Panc1 (cell line): ENCODE measurements at regions not wholly inside any gene's neighbourhood (a gene's known extent, or its start where the extent isn't known, plus 50 kb on each side); places are given as distances from the start of the nearest gene placed in this dataset.

Source experiments
- ATAC-seq: fragments of 200-7000 bp; cut with Tn5 transposase; 2 replicates; pipeline ENCODE4 v1.9.1; 2020; ENCODE audit warnings: mild to moderate bottlenecking, moderate library complexity
- BruUV-seq: library from RNA; stranded (reverse); fragments of 400-500 nt; replicated peaks from 2 replicates; lab custom pipeline; 2021; lab: Mats Ljungman, UMichigan
- CTCF ChIA-PET: fragments of 300-600 bp; sonication (Branson Sonifier 250); formaldehyde crosslinking; loops from one replicate; lab custom pipeline; 2022; ENCODE audit warnings: antibody characterized with exemption; lab: Charles Lee
- POLR2A ChIA-PET: fragments of 300-600 bp; sonication (Branson Sonifier 250); formaldehyde crosslinking; loops from one replicate; lab custom pipeline; 2022; ENCODE audit warnings: antibody characterized with exemption; lab: Charles Lee
- DNase-seq: peaks from one replicate; pipeline ENCODE4 v3.0.0-alpha.2; 2010; ENCODE audit warnings: low read depth, low spot score
- H3K27ac ChIP-seq: 2 replicates; pipeline ENCODE4 v1.5.1; 2011; ENCODE audit warnings: mild to moderate bottlenecking, low read length, inconsistent platforms
- H3K27me3 ChIP-seq: fragments of 200-500 bp; sonication (Bioruptor generic); 2 replicates; pipeline ENCODE4 v1.6.0; 2014; ENCODE audit warnings: low read length, inconsistent platforms; ENCODE audit not compliant: control insufficient read depth, insufficient read depth
- H3K36me3 ChIP-seq: fragments of 200-500 bp; sonication (Bioruptor generic); 2 replicates; pipeline ENCODE4 v1.5.1; 2014; ENCODE audit warnings: inconsistent platforms, mild to moderate bottlenecking, low read length, moderate library complexity; ENCODE audit not compliant: control insufficient read depth, insufficient read depth
- H3K4me1 ChIP-seq: 2 replicates; pipeline ENCODE4 v1.5.1; 2011; ENCODE audit warnings: inconsistent platforms, mild to moderate bottlenecking, low read length, moderate library complexity; ENCODE audit not compliant: control insufficient read depth, insufficient read depth
- H3K4me3 ChIP-seq, 2 experiments: 2 replicates each; pipeline ENCODE4 v1.5.1; 2011 to 2012; ENCODE audit warnings: low read depth in 2 of 2, low read length in 2 of 2, mild to moderate bottlenecking in 2 of 2, inconsistent platforms in 1 of 2, moderate library complexity in 1 of 2
- H3K9me3 ChIP-seq: fragments of 200-500 bp; sonication (Bioruptor generic); 2 replicates; pipeline ENCODE4 v1.5.1; 2014; ENCODE audit warnings: low read depth, mild to moderate bottlenecking, inconsistent platforms, low read length, moderate library complexity; ENCODE audit not compliant: control insufficient read depth, insufficient read depth
- CTCF ChIP-seq: fragments of 450-650 bp; IDR thresholded peaks from 2 replicates; pipeline ENCODE4 v1.5.1; 2017; ENCODE audit warnings: mild to moderate bottlenecking
- POLR2AphosphoS5 ChIP-seq: IDR thresholded peaks from 2 replicates; pipeline ENCODE4 v1.6.1; 2012; ENCODE audit warnings: mild to moderate bottlenecking, low read depth, low read length, moderate library complexity
- REST ChIP-seq, 2 experiments: IDR thresholded peaks; 2 replicates each; pipeline ENCODE4 v1.6.1; 2011 to 2012; ENCODE audit warnings: low read depth in 2 of 2, control low read depth in 1 of 2, low read length in 1 of 2, mild to moderate bottlenecking in 1 of 2, moderate library complexity in 1 of 2; ENCODE audit not compliant: insufficient read depth in 1 of 2
- SIN3A ChIP-seq: IDR thresholded peaks from 2 replicates; pipeline ENCODE4 v1.6.1; 2012; ENCODE audit warnings: low read depth, mild to moderate bottlenecking, low read length, moderate library complexity, borderline replicate concordance; ENCODE audit not compliant: insufficient read depth
- TCF7L2 ChIP-seq: IDR thresholded peaks from 2 replicates; pipeline ENCODE4 v1.6.1; 2011; ENCODE audit warnings: mild to moderate bottlenecking, low read depth, low read length, inconsistent platforms
- in situ Hi-C: cut with HindIII; loops from 2 replicates; pipeline ENCODE4 v1.10.0; 2016; ENCODE audit warnings: low sequenced_read_pairs, low pct_unique_long_range_greater_than_20kb
- intact Hi-C: fragments of 100-400 bp; cut with micrococcal nuclease; formaldehyde crosslinking; loops from one replicate; pipeline ENCODE4 v1.10.0; 2022; ENCODE audit not compliant: unreplicated experiment

- H3K27me3 ChIP-seq, result no peaks in the 10 kb centered on the region
- ChIA-PET POLR2A (interaction anchor here (0.5 kb wide), 1 partner anchor 276 kb away, joined by 5 read pairs; no protein-coding TSS in a partner anchor), CTCF (no interaction called here)
- H3K27ac ChIP-seq, result no peak overlapping the region
- TF ChIP-seq POLR2AphosphoS5, result no peak
- TF ChIP-seq REST (IDR thresholded peaks at IDR 0.05; ENCODE audit: insufficient read depth in 1 of 2, low read depth in 2 of 2, low read length in 1 of 2), result no peak
- no peak for TF ChIP-seq SIN3A
- TF ChIP-seq CTCF, result no peak
- TF ChIP-seq TCF7L2, result no peak
- in situ Hi-C loops, result no loop called here
- intact Hi-C loops, result no loop called here
- H3K36me3 ChIP-seq, result no peaks in the 10 kb centered on the region
- no peaks in the 10 kb centered on the region for H3K4me1 ChIP-seq
- DNase-seq, result no peak
- BruUV-seq, result no TSS peak
- H3K9me3 ChIP-seq, result no peaks in the 10 kb centered on the region
- ATAC-seq, result no peak
- no peak overlapping the region for H3K4me3 ChIP-seq
These were observed 664.2 kb upstream of the CPEB2 start for GRCh38 chr4:14337892-14338584.

GRCh38 chr4:14338585-14339265, 663.6 kb upstream of the CPEB2 start:
- no peak for TF ChIP-seq SIN3A
- no peak for TF ChIP-seq POLR2AphosphoS5
- TF ChIP-seq REST (IDR thresholded peaks at IDR 0.05; ENCODE audit: insufficient read depth in 1 of 2, low read depth in 2 of 2, low read length in 1 of 2), result no peak
- TF ChIP-seq CTCF, result no peak
- no peak for TF ChIP-seq TCF7L2
- no peaks in the 10 kb centered on the region for H3K4me1 ChIP-seq
- DNase-seq (no peak), ATAC-seq (no peak)
- no peaks in the 10 kb centered on the region for H3K27me3 ChIP-seq
- ChIA-PET CTCF (no interaction called here), POLR2A (no interaction called here)
- in situ Hi-C loops, result no loop called here
- H3K36me3 ChIP-seq, result no peaks in the 10 kb centered on the region
- no peak overlapping the region for H3K4me3 ChIP-seq
- no peak overlapping the region for H3K27ac ChIP-seq
- intact Hi-C loops, result no loop called here
- no TSS peak for BruUV-seq
- H3K9me3 ChIP-seq, result no peaks in the 10 kb centered on the region
